HEK293T (cell line): ENCODE measurements at regions not wholly inside any gene's neighbourhood (a gene's known extent, or its start where the extent isn't known, plus 50 kb on each side); places are given as distances from the start of the nearest gene placed in this dataset.

Experiments used
- BHLHE40 ChIP-seq: fragments of 450-650 bp; IDR thresholded peaks from 2 replicates; pipeline ENCODE4 v1.6.1; 2016; ENCODE audit warnings: mild to moderate bottlenecking, moderate library complexity, borderline replicate concordance
- CTBP1 ChIP-seq: fragments of 450-650 bp; IDR thresholded peaks from 2 replicates; pipeline ENCODE4 v1.6.1; 2016; ENCODE audit warnings: borderline replicate concordance
- NFRKB ChIP-seq: fragments of 450-650 bp; IDR thresholded peaks from 2 replicates; pipeline ENCODE4 v1.6.1; 2016; ENCODE audit warnings: mild to moderate bottlenecking, moderate library complexity
- SP1 ChIP-seq: fragments of 450-650 bp; IDR thresholded peaks from 2 replicates; pipeline ENCODE4 v1.6.1; 2017
- ZNF384 ChIP-seq: fragments of 450-650 bp; IDR thresholded peaks from 2 replicates; pipeline ENCODE4 v1.6.1; 2016

DNA sequence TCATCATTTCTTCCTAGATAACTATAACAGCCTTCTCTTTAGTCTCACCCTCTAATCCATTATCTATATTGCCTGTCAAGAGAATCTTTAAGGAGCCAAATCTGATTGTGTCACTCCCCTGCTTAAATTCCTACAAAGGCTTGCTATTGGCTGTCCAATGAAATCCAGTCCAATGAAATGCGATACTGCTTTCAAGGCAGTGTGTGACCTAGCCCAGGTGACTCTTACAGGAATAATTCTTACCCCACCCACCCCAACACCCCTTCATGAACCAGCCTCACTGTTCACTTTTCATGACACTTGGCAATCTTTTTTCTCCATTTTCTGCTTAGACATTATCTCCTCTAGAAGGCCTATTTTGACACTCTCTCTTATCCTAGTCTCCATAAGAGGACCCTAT is 163.3 kb upstream of the MARCKS start:
- no peak for TF ChIP-seq CTBP1
- no peak for TF ChIP-seq SP1
- TF ChIP-seq BHLHE40 = no peak
- TF ChIP-seq NFRKB = no peak
- no peak for TF ChIP-seq ZNF384
